Panc1 (cell line): ENCODE measurements at regions not wholly inside any gene's neighbourhood (a gene's known extent, or its start where the extent isn't known, plus 50 kb on each side); places are given as distances from the start of the nearest gene placed in this dataset.

Source experiments
- POLR2AphosphoS5 ChIP-seq: IDR thresholded peaks from 2 replicates; pipeline ENCODE4 v1.6.1; 2012; ENCODE audit warnings: mild to moderate bottlenecking, low read depth, low read length, moderate library complexity
- TCF7L2 ChIP-seq: IDR thresholded peaks from 2 replicates; pipeline ENCODE4 v1.6.1; 2011; ENCODE audit warnings: mild to moderate bottlenecking, low read depth, low read length, inconsistent platforms
- TF ChIP-seq, protein P1 (sequence below): fragments of 450-650 bp; IDR thresholded peaks from 2 replicates; pipeline ENCODE4 v1.5.1; 2017; ENCODE audit warnings: mild to moderate bottlenecking
- TF ChIP-seq, protein P2 (sequence below), 2 experiments: IDR thresholded peaks; 2 replicates each; pipeline ENCODE4 v1.6.1; 2011 to 2012; ENCODE audit warnings: low read depth in 2 of 2, control low read depth in 1 of 2, low read length in 1 of 2, mild to moderate bottlenecking in 1 of 2, moderate library complexity in 1 of 2; ENCODE audit not compliant: insufficient read depth in 1 of 2

- TF ChIP-seq, protein P1, sequence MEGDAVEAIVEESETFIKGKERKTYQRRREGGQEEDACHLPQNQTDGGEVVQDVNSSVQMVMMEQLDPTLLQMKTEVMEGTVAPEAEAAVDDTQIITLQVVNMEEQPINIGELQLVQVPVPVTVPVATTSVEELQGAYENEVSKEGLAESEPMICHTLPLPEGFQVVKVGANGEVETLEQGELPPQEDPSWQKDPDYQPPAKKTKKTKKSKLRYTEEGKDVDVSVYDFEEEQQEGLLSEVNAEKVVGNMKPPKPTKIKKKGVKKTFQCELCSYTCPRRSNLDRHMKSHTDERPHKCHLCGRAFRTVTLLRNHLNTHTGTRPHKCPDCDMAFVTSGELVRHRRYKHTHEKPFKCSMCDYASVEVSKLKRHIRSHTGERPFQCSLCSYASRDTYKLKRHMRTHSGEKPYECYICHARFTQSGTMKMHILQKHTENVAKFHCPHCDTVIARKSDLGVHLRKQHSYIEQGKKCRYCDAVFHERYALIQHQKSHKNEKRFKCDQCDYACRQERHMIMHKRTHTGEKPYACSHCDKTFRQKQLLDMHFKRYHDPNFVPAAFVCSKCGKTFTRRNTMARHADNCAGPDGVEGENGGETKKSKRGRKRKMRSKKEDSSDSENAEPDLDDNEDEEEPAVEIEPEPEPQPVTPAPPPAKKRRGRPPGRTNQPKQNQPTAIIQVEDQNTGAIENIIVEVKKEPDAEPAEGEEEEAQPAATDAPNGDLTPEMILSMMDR = no peak
- TF ChIP-seq, protein P2, sequence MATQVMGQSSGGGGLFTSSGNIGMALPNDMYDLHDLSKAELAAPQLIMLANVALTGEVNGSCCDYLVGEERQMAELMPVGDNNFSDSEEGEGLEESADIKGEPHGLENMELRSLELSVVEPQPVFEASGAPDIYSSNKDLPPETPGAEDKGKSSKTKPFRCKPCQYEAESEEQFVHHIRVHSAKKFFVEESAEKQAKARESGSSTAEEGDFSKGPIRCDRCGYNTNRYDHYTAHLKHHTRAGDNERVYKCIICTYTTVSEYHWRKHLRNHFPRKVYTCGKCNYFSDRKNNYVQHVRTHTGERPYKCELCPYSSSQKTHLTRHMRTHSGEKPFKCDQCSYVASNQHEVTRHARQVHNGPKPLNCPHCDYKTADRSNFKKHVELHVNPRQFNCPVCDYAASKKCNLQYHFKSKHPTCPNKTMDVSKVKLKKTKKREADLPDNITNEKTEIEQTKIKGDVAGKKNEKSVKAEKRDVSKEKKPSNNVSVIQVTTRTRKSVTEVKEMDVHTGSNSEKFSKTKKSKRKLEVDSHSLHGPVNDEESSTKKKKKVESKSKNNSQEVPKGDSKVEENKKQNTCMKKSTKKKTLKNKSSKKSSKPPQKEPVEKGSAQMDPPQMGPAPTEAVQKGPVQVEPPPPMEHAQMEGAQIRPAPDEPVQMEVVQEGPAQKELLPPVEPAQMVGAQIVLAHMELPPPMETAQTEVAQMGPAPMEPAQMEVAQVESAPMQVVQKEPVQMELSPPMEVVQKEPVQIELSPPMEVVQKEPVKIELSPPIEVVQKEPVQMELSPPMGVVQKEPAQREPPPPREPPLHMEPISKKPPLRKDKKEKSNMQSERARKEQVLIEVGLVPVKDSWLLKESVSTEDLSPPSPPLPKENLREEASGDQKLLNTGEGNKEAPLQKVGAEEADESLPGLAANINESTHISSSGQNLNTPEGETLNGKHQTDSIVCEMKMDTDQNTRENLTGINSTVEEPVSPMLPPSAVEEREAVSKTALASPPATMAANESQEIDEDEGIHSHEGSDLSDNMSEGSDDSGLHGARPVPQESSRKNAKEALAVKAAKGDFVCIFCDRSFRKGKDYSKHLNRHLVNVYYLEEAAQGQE (IDR thresholded peaks at IDR 0.05; ENCODE audit: insufficient read depth in 1 of 2, low read depth in 2 of 2, low read length in 1 of 2) = no peak
- TF ChIP-seq POLR2AphosphoS5 (no peak), TCF7L2 (no peak)
These were observed 251.9 kb downstream of the FBXO15 start for GRCh38 chr18:73895701-73896100.
